Esophagus squamous epithelium (tissue), 4 donors: ENCODE measurements at regions not wholly inside any gene's neighbourhood (a gene's known extent, or its start where the extent isn't known, plus 50 kb on each side); places are given as distances from the start of the nearest gene placed in this dataset.

ENCODE experiments used
- CTCF ChIP-seq, 6 experiments: fragments of 450-650 bp in 4 of 6; fragments of 200-600 bp in 2 of 6; sonication (generic) in 2 of 6; IDR thresholded peaks; one replicate each; pipeline ENCODE4 v1.5.1; 2016 to 2019; ENCODE audit warnings: antibody characterized with exemption in 6 of 6, mild to moderate bottlenecking in 4 of 6, moderate library complexity in 4 of 6
- POLR2A ChIP-seq, 4 donors: fragments of 450-650 bp; IDR thresholded peaks; one replicate each; pipeline ENCODE4 v1.6.1; 2017; ENCODE audit warnings: antibody characterized with exemption in 4 of 4, mild to moderate bottlenecking in 4 of 4, moderate library complexity in 3 of 4

- TF ChIP-seq POLR2A (IDR thresholded peaks at IDR 0.05), result no peak
- no peak for TF ChIP-seq CTCF (IDR thresholded peaks at IDR 0.05)
Observed at GRCh38 chr4:110306303-110306702, 107.9 kb upstream of the ELOVL6 start.
